HG03342 (cell line): ENCODE measurements at regions not wholly inside any gene's neighbourhood (a gene's known extent, or its start where the extent isn't known, plus 50 kb on each side); places are given as distances from the start of the nearest gene placed in this dataset.
"Not testable (repeated sequence)": the region's sequence is repeated elsewhere in the genome, so short reads cannot be mapped to it uniquely, and the experiment has no call there.

Experiments
- ATAC-seq: cut with Tn5 transposase; IDR thresholded peaks from one replicate; pipeline ENCODE4 v1.9.1; 2021; ENCODE audit warnings: mild to moderate bottlenecking, moderate library complexity; ENCODE audit not compliant: unreplicated experiment

- no peak for ATAC-seq
Measured at GRCh38 chr5:126044931-126045565, 378.2 kb upstream of the GRAMD2B start.

DNA sequence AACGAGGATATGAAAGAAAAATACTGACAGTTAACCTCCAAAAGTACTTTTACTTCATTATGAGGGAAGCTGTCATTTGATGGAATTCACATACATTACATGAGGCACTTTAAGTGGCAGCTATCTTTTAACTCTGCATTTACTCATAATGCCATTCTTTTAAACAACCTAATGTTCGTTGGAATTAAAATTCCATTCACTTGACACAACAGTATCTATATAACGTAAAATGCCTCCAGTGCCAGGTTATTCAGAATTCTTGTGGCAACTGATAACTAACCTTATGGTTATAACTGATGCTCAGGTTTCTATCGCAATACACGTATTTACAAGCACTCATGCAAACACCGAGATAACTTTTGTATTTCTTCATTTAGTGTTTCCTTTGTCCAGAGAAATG is 376.9 kb upstream of the GRAMD2B start:
- no peak for ATAC-seq

DNA sequence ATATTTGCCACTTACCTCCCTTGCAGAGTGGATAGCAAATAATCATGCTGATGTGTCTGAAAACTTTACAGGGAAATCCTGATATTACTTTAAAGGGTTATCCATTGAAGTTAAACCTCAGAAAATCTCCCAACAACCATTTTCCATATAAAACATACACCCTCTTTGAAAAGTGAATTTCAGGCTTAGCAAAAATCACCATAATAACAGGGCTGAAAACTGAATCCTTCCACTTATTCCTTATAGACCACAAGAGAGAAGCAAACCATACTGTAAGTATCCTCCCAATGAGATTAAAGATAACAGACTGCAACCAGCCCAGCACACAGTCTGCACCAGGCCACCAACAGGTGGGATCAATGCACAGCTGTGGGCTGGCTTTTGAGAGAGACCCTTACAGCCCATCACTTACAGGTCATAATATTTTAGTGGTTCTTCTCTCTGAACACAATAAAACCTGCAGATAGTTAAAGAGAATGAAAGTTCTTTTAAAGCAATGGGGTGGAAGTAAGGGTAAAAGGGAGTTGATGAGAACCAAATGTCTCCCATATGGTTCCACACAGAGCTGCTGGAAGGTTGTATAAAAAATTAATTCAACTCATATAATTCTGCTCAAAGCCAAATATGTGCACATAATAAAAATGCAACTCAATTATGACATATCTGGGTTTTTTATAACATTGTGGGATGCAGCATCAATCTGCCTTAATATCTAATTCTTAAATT is 376.2 kb upstream of the GRAMD2B start:
- no peak for ATAC-seq

DNA sequence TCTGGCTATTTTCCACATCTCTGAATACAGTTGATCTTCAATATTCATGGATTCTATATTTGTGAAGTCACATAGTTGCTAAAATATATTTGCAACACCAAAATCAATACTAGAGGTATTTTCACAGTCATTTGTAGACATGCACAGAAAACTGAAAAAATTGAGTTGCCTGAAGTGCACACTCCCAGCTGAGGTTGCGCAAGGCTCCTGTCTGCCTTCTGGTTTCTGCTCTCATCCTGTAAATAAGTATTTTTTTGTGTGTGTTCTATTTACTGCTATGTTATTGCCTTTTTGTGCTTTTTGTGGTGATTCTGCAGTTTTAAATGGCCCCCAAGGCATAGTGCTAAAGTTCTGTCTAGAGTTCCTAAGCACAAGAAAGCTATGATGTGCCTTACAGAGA is 371.1 kb upstream of the GRAMD2B start:
- ATAC-seq: no peak

DNA sequence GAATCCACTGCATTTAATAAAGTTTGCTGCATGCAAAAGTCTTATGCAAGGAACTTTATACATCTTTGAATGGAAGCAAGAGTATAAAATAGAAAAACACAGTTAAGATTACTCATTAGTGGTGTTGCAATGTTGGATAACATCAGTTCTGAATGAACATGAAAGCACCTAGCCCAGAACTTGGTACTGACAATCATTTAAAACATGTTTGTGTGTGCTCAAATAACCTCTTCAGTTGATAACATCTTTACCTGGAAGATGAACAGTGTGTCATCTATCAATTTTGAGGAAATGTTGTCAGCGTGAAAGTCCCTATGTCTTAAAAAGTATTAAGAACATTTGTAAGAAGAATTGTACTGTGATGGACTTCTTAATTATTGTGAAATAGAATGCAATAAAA is 370.4 kb upstream of the GRAMD2B start:
- no peak for ATAC-seq

DNA sequence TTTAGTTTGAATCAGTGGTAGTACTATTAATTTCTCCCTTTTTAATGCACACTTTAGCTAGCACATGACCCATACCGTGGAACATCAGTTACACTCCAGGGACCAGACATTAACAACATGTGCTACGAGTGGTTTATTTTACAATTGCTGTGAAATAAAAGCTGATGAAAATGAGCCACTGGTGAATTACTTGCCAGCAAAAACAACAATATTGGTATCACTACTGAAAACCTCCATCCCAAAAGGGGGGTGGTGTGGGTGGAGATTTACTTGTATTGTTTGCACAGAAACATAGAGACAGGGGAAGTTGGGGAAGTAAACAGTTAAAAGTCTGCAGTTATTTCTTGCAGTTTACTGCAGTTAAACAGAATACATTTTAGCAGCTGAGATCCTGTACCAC is 369.6 kb upstream of the GRAMD2B start:
- no peak for ATAC-seq

DNA sequence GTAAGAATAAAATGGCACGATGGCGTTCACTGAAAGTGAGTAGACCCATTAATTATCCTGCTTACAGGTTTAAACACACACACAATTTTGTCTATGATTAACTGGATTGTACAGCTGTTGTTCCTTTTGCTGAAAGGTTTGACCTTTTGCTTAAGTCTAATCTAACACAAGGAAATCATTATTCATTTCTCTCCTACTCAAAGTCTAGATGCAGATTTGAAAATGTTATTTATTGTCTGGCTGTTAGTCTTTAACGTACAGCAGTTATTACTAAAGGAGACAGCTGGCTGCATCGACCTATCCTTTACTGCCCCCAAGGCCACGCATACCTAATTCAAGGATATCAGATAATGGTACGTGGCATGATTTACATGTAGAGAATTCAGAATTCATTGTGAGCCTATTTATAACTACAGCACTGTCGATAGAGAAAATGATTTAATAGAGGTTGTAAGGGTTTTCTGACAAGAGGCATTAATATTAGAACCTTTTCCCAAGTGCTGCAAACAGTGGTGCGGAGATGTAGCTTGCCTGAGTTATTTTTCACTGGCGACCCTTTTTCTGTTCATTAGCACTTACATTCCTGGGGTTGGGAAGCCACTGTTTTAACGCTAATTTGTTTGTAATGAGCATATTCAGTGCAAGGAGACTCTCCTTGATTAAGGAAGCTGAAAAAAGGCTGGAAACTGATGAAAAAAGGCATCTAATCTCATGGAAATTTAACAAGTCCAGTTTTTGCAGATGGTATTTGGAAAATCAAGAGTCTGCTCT is 368.4 kb upstream of the GRAMD2B start:
- ATAC-seq: no peak

GRCh38 chr5:126055348-126055729 is 367.9 kb upstream of the GRAMD2B start:
- ATAC-seq: no peak

- no peak for ATAC-seq
Measured at GRCh38 chr5:126056352-126056751, 366.9 kb upstream of the GRAMD2B start.

- no peak for ATAC-seq
Measured at GRCh38 chr5:126056851-126057622, 366.2 kb upstream of the GRAMD2B start.

DNA sequence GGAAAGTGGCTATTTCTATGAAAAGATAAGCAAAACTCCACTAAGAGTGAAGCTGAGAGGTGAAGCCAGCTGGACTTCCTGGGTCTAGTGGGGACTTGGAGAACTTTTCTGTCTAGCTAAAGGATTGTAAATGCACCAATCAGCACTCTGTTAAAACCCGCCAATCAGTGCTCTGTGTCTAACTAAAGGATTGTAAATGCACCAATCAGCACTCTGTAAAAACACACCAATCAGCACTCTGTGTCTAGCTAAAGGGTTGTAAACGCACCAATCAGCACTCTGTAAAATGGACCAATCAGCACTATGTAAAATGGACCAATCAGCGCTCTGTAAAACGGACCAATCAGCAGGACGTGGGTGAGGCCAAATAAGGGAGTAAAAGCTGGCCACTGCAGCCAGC is 364.8 kb upstream of the GRAMD2B start:
- ATAC-seq: not testable (repeated sequence)

DNA sequence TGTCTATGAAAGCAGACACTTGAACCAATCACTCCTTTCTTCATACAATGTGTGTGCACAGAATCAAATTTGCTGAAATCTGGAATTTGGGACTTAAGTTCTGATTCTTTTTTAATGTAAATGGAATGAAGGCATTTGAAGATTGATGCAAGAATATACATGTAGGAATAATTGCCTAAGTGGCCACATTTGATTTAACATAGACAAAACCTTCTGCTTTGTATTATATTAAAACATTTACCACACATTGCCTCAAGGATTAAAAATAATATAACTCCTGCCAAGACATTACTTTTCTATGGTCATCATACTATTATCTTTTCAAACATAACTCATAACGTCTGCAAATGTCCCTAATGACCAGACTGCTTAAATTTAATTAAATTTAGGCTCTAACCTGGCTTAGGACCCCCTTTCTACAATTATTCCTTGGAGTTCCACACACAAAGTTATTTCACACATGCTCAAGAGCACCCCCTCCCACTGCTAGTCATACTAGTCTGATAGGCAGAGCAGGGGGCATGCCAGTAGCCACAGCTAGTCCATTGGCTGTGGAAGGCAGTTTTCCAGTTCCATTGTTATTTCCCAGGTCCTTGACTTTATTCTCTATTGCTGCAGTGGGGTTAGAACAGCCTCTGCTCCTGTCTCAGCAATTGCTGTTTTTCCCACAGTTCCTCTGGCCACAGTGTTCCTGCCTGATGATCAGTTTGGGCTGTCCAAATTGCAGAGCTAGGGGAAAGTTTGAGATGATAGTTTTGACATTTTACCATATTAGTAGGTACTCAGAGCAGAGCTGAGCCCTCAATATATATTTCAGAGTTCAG is 360.6 kb upstream of the GRAMD2B start:
- no peak for ATAC-seq

GRCh38 chr5:126065061-126065460 is 358.1 kb upstream of the GRAMD2B start:
- no peak for ATAC-seq

- no peak for ATAC-seq
Measured at GRCh38 chr5:126066836-126067235, 356.4 kb upstream of the GRAMD2B start.

- ATAC-seq: no peak
Measured at GRCh38 chr5:126067404-126067803, 355.8 kb upstream of the GRAMD2B start.

GRCh38 chr5:126069329-126069728 is 353.9 kb upstream of the GRAMD2B start:
- ATAC-seq: no peak

DNA sequence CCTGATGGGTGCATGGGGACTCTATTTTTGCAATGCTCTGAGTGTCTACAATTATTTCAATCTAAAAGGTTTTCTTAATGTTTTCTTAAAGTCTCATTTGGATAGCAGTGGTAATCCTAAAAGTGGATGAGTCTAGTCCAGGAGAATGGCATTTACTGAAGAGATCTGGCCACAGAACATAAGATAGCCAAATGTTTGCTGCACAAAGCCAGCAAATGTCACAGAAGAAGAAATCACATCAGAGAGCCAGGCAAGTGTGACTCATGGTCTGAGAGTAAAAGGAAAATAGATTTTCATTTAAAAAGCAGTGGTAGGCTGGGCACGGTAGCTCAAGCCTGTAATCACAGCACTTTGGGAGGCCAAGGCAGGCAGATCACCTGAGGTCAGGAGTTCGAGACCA is 352.7 kb upstream of the GRAMD2B start:
- no peak for ATAC-seq

- no peak for ATAC-seq
Measured at GRCh38 chr5:126074538-126074937, 348.7 kb upstream of the GRAMD2B start.

DNA sequence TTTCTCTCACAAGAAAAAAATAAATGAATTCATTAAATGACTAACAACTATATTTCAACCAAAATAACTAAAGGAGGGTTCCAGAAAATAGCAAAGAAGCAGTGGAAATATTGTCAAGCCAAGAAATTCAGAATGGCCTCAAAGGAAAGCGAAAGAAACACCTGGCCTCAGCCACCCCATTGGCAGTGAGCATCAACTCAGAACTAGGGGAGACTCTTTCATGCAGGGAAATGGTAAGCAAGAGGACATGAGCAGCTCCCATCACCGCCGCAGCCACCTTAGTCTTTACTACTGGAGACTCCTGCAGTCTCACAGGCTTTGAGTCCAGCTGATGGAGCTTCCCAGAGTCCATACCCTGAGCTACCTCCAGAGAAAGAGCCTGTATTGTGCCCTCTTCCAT is 343.9 kb upstream of the GRAMD2B start:
- no peak for ATAC-seq

DNA sequence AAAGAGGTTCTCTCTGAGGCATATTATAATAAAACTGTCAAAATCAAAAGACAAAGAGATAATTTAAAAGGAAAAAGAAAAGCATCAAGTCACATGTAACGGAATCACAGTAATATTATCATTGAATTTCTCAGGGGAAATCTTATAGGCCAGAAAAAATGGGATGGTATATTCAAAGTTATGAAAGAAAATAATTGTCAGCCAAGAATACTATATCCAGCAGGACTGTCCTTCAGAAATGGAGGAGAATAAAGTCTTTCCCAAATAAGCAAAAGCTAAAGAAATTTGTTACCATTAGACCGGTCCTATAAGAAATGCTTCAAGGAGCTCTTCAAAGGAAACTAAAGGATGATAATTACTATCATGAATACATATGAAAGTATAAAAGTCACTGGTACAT is 342.0 kb upstream of the GRAMD2B start:
- no peak for ATAC-seq
